GM21515 (cell line): ENCODE measurements at regions not wholly inside any gene's neighbourhood (a gene's known extent, or its start where the extent isn't known, plus 50 kb on each side); places are given as distances from the start of the nearest gene placed in this dataset.
A peak's percentile ranks its signal among the peaks of the same experiment; 100 is the strongest.
"Not testable (repeated sequence)": the region's sequence is repeated elsewhere in the genome, so short reads cannot be mapped to it uniquely, and the experiment has no call there.

Experiments used
- ATAC-seq: cut with Tn5 transposase; IDR thresholded peaks from one replicate; pipeline ENCODE4 v1.9.1; 2021; ENCODE audit not compliant: unreplicated experiment

GRCh38 chr18:30713299-30713698, 329.2 kb downstream of the DSC3 start:
- ATAC-seq = no peak

- ATAC-seq = peak; percentile 76
Observed at GRCh38 chr18:30712383-30712782, 330.2 kb downstream of the DSC3 start.

- no peak for ATAC-seq
Observed at GRCh38 chr18:30709595-30709994, 332.9 kb downstream of the DSC3 start.

GRCh38 chr18:30705943-30706342, 336.6 kb downstream of the DSC3 start:
- ATAC-seq = no peak

- ATAC-seq = no peak
Observed at GRCh38 chr18:30698571-30698970, 344.0 kb downstream of the DSC3 start.

- ATAC-seq = no peak
Observed at GRCh38 chr18:30696201-30696600, 346.3 kb downstream of the DSC3 start.

DNA sequence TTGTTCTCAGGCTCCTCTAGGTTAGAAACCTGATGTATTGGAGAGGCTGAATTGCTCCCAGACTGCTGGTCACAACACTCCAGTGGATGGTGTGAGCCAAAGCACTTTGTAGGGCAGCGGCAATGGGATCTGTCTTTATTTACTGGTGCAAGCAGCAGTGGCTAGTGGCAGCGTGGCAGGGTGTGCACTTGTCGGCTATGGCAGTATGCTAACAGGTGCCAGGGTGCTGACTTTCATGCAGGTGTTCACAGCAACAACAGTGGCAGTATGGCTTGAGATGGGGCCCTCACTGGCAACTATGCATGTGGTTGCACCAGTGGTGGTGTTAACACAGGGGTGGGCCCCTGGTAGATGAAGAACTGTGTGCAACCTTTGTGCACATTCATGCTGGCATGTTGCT, 347.8 kb downstream of the DSC3 start:
- ATAC-seq = no peak

DNA sequence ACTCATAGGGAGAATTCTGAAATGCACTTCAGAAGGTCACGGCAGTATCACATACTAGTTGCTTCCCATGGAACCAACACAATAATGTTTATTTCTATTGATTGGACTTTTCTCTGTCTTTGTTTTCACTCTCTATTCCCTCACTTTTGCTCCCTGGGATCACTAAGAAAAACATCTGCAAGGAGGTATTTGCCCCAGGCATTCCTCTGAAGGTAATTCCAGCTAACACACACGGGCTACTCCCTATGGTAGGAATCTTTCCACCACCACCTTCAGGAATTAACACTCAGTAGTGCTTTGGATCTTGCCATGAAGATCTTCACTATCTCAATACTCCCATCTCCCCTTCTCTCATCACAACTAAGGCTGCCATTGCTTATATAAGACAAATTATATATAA, 353.3 kb downstream of the DSC3 start:
- ATAC-seq = no peak

DNA sequence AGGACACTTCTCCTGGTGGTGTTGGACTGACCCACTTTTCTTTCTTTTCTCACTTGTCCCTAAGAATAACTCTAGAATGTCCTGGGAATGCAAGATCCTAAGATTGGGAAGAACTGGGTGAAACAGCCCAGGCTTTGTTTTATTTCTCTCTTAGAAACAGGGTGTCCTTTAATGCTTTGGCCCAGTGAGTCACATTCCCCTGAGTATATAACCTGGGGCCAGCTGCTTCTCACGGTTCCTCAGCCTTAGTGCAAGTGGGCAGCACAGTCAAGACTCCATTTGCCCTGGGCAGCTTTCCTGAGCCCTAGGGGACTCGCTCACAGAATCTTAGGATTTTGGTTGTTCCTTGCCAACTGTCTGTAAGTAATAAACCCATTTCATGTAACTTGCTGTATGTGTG, 355.0 kb downstream of the DSC3 start:
- ATAC-seq = no peak

DNA sequence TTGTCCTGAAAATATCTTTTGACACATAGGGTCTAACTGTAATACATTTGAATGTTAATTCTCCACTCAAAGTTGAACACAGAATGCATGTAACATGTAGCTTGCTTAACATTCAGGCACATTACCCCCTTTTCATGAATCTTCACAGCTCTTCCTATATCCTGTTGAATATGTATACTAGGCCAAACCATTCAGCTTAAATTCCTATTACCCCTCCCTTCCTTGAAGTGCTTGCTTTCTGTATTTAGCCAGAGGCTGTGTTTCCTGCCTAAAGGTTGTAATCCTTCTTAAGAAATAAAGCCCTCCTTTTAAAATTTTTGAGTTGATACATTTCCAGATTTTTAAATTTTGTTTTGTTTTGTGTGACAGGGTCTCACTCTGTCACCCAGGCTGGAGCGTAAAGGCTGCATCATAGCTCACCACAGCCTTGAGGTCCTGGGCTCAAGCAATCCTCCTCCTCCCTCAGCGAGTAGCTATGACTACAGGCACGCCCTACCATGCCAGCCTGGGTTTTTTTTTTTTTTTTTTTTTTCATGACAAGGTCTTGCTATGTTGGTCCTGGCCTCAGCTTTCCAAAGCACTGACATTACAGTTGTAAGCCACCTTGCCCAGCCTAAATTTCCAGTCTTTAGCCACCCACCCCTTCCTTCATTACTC, 357.6 kb downstream of the DSC3 start:
- ATAC-seq = no peak

DNA sequence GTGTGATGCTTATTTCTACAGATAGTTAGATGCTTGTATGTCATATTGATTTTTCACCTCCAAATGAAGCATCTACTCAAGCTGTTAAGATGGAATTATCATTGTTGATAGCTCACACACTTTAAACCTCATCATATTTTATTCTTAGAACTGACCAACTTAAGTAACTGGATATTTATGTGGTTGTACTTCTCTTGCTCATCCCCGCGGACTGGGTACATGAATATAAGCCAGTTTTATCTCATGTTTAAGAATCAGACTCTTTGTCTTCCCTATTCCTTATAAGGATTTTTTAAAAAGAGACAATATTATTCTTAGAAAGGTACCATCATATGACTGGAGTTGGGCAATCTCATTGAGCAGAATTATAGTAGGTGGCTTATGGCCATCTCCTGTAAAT, 358.7 kb downstream of the DSC3 start:
- ATAC-seq = no peak

DNA sequence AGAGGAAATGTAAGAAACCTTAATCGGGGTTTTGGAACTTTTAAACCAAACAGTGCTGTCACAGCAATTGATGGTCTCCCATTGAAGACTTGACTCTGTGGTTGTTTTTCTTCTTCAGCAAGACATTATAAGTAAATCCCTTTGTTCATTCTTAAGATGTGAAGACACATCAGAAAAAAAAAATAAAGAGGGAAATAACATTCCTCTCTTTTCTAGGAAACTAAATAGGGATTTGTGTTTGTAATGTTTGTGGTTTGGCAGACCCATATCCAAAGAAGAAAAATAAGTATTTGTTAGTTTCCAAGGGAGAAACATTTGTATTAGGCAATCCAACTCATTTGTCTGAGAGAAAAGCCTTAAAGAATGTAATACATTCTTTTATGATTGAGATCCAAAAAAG, 359.9 kb downstream of the DSC3 start:
- ATAC-seq = no peak

DNA sequence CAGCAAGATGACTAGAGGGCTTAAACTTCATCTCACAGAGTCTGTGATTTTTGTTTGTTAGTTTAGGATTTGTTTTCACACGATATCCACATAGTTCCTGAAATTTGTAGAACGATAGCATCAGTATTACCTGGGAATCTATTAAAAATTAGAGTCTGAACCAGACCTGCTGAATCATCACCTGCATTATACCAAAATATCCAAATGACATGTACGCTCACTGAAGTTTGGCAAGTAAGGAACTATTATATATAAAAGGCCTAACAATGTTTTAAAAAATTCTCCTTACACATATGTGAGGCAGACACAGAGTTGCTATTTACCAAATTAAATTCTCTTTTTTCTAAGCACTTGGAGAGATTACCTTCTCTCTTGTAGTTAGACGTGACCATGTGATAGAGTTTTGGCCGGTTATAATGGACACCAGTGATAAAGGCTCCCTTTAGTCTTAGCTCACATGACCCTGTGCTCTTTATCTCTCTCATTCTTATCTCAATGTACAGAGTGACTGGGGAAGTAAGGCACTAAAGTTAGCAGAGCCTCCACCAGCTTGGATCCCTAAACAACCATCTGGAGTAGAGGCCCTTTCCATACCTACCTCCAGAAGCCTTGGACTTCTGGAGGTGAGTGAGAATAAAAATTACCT, 363.1 kb downstream of the DSC3 start:
- ATAC-seq = no peak

DNA sequence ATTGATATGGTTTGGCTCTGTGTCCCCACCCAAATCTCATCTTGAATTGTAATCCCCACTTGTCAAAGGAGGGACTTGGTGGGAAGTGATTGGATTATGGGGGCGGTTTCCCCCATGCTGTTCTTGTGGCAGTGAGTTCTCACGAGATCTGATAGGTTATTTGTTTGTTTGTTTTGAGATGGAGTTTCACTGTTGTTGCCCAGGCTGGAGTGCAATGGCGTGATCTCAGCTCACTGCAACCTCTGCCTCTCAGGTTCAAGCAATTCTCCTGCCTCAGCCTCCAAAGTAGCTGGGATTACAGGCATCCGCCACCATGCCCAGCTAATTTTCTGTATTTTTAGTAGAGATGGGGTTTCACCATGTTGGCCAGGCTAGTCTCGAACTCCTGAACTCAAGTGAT, 364.7 kb downstream of the DSC3 start:
- ATAC-seq = not testable (repeated sequence)

GRCh38 chr18:30676053-30676480, 366.5 kb downstream of the DSC3 start:
- ATAC-seq = no peak

DNA sequence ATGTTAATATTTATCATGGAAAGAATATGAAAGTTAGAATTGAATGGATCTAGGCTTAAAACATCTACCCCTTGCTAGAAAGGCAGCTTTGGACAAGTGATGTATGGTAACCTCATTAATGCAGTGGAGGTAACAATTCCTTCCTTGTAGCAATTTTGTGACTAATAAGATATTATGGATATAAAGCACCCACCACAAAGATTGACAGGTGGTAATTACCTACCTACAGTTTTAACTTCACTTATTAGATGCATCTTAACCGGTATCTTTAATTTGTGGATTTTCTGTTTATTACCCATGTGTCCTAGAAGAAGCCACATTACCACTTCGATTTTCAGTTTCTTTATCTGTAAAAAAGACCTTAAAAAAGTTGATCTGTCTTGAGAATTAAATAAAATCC, 367.0 kb downstream of the DSC3 start:
- no peak for ATAC-seq

DNA sequence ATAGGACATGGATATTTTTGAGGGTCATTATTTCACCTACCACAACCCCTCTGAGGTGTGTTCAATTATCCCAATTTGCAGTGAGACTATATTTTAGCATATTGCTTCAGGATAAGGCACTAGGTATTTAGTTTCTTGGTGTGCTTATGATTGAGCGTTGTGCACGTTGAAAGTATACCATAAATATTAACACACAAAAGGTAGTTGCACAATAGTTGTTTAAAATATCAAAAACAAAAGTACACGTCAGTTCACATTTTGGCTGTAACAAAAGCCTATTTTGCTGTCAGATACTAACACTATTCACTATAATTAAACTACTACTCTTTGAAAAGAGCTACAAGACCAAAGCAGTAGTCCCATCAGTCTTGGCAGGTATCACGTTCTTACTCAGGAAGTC, 367.5 kb downstream of the DSC3 start:
- ATAC-seq = no peak

DNA sequence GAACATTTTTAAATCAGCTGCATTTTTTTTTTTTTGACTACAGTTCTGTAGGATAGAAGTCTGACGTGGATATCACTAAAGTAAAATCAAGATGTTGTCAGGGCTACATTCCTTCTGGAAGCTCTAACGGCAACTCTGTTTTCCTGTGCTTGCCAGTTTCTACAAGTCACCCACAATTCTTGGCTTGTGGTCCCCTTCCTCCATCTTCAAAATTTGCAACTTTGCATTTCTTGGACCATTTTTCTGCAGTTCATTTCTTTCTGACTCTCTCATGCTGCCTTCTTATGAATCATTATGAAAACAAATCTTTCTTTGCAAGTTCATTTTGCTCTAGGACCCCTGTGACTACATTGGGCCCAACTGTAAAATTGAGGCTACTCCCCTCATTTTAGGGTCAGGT, 367.9 kb downstream of the DSC3 start:
- ATAC-seq = no peak

DNA sequence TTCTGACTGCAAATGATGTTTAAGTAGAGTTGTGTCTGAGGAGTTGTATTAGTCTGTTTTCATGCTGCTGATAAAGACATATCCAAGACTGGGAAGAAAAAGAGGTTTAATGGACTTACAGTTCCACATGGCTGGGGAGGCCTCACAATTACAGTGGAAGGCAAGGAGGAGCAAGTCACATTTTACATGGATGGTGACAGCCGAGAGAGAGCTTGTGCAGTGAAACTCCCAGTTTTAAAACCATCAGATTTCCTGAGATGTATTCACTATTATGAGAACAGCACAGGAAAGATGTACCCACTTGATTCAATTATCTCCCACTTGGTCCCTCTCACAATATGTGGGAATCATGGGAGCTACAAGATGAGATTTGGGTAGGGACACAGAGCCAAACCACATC, 370.1 kb downstream of the DSC3 start:
- not testable (repeated sequence) for ATAC-seq

GRCh38 chr18:30658306-30658705, 384.2 kb downstream of the DSC3 start:
- no peak for ATAC-seq

DNA sequence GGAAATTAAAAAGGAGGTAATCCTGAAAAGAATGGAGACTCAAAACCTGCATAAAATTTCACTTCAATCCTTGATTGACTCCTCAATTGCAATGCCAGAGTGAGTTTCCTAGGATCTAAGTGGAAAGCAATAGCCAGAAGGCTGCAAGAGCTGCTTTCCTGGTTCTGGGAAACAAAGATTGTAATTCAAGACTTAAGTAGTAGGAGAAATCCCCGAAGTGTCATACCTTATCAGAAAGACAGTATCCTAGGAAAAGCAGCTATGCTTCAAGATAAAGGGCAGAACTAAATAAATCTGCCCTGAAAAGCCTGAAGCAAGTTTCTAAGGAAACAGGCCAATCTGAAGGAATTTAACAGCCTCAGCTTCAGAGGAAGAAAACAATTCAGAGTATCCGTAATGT, 390.2 kb downstream of the DSC3 start:
- no peak for ATAC-seq

GRCh38 chr18:30650499-30650898, 392.0 kb downstream of the DSC3 start:
- no peak for ATAC-seq

- no peak for ATAC-seq
Observed at GRCh38 chr18:30644158-30644557, 398.4 kb downstream of the DSC3 start.
